Activated effector memory CD4-positive, alpha-beta T cell treated with anti-CD3 and anti-CD28 coated beads, Interleukin-2, amount 50 U/mL, for 16 hours (primary cell): ENCODE measurements at regions not wholly inside any gene's neighbourhood (a gene's known extent, or its start where the extent isn't known, plus 50 kb on each side); places are given as distances from the start of the nearest gene placed in this dataset.
A peak's percentile ranks its signal among the peaks of the same experiment; 100 is the strongest.

Experiments used
- DNase-seq: peaks from one replicate; pipeline ENCODE4 v3.0.0-alpha.2; 2020

DNA sequence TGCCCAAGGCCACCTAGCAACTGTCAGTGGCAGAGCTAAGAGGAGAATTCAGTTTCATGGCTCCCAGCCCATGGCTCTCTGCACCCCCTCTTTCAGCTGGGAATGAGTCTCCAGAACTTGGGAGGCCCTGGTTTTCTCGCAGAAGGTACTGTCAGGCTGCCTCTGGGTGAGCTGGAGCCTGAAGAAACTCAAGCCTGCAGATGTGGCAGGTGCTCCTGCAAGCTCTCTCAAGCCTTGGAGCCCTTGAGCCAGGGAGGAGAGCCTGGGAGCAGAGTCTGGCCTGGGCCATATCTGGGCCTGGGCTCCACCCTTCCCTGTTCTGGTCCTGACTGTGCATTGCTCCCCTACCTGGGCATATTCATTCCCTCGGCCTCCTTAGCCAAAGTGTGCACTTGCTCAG is 74.4 kb upstream of the TLE3 start:
- no peak for DNase-seq

DNA sequence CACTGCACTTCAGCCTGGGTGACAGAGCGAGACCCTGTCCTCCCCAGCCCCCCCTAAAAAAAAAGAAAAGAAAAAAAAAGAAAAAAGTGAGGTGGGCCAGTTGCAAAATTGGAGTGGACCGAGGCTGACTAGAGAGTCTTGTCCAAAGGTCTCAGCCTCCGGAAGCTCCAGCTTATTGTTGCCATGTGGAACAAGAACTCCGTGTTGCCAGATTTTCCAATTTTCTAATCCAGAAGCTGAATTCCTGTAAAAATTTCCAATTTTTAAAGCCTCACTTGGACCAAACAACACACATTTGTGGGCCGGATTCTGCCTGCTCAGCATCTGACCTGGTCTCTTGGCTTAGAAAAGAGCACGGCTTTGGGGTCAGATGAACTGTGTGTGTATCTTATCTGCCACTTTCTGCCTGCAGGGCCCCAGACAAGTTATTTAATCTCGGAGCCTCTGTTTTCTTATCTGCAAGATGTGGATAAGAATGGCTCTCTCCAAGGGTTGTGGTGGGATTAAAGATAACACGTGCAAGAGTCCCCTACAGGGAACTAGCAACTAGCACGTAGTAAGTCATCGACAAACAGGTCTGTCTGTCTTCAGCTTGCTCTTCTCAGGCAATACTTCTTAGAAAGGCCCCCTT is 73.7 kb upstream of the TLE3 start:
- DNase-seq, result no peak

DNA sequence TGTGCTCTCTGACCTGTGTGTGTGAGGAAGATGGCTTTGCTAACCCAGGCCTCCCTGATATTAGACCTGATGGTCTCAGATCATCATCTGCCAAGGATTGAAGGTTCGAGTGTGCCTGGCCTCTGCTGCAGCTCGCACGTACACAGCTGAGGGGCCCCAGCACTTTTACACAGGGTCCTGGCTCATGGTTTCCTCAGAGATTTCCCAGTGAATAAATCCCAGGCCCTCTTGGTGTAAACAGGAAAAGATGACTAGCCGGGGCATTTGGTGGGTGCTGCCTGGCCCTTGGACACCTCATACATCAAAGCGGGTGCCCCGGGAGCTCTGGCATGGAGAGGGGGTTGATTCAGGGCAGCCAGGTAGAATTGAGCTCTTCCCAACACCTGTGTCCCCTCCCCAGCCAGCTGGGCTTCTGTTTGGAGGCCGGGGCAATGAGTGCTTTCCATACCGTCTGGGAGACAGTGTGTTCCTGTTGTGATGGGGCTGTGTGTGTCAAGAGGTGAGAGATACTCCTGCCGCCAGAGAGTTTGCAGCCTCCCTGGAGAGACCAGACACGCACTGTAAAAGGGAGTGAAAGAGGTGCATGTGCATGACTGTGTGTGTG is 72.5 kb upstream of the TLE3 start:
- no peak for DNase-seq

DNA sequence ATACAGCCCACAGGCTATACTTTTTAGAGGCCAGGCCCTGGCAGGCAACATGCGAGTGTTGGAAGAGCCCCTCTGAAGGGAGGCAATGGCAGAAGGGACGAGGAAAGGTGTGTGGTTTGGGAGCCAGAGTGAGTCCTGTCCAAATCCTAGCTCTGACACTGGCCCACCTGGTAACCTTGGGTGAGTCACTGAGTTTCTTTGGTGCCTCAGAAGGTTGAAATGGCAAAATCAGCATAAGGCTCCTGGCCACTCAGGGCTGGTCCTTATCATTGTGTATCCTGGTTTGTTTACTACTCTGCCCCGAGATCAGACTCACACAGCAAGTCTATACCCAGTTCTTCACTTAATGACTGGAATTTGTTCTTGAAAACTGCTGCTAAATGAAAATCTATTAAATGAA is 71.4 kb upstream of the TLE3 start:
- DNase-seq, result no peak

DNA sequence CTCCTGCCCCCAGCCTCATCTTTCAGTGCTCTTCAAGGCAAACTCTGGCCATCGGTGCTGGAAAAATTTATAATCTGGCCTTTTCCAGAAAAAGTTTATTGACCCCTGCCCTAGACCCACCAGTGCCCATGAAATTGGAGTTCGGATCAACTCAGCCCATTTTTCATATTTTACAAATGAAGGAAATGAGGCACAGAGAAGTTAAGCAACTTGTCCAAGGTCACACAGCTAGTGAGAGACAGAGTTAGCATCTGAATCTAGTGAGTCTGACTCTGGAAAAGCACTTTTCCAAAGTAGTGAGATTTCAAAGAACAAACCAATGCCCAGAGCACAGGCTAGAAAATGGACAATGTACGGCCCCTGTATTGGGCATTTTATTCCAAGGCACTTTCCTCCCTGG is 69.4 kb upstream of the TLE3 start:
- no peak for DNase-seq

DNA sequence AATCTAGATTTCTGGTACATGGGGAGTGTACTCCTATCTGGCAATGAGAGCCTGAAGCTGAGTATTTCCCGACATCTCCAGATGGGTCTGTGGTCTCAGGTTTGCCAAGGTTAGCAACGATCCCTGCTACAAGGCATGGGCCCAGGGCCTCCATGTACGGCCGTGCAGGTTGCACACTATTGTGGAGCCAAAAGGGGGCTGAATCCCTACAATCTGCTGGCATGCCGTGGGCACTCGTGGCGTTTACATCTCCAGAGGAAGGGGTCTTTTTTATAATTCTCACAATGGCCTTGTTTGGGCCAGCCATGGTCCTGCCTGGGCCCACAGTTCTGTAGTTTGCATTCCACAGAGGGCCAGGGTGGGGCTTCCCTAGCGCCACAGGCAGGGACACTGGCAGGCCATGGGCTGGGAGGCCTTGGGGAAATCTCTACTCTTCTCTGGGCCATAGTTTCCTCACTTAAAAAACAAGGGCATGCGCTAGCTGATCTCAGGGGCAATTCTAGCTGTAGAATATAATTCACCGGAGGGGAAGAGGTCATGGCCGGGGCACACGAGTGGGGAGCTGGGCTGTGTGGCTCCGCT is 68.9 kb upstream of the TLE3 start:
- no peak for DNase-seq

DNA sequence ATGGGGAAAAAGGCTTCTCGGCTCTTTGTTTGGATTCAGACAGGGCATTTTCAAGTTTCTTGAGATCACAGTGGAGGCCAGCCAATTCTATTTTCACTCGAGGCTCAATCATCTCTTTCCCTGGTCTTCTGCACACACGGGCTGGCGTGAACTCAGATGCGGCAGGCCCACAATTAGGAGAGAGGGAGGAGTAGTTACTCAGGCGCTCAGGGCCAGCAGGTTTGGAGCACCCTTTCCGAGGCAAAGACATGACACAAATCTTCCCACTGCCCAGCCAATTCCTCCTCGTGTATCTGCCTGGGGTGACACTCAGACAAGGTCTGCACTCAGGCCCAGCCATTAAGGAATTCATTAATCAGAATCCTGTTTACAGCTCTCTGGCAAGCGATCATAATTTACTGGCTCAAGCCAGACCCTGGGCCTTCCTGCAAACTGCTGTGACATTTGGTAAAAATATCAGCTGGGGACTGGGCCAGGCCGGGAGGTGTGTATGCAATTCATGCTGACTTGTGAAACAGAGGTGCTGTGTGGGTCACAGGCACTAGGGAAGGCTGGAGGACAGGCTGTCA is 68.1 kb upstream of the TLE3 start:
- no peak for DNase-seq

DNA sequence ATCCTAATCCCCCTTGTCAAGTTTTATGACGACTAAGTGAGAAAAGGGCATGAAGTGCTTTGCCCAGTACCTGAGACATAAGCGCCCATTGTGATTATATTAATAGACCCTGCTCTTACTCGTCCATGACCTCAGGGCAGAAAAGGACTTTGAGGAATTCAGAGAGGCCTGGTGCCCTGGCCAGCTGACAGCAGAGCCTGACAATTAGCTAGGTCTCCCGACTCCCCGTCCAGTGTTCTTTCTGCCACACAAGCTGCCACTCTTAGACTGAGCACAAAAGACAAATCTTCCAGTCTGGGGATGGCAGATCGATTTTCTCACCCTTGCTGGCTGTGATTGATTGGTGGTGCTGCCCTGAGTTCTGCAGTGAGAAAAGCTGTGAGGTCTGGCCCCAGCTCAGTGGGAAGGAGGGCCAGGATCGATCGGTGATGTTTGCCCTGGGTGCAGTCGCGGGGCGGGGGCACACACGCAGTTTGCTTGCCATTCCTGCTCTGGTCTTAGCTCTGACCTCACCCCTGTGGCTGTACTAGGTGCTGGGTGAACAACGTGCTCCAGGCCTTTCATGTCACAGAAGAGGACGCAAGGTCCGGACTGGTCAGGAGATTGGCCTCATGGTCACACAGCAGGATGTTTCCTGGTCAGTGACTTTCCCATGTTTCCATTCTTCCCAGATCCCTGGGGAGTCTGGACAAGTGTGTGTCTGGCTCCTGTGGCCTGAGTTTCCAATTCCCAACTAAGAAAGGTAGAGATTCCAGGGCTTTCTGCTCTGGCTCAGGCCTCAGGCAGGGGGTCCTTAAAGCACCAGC is 67.4 kb upstream of the TLE3 start:
- no peak for DNase-seq

DNA sequence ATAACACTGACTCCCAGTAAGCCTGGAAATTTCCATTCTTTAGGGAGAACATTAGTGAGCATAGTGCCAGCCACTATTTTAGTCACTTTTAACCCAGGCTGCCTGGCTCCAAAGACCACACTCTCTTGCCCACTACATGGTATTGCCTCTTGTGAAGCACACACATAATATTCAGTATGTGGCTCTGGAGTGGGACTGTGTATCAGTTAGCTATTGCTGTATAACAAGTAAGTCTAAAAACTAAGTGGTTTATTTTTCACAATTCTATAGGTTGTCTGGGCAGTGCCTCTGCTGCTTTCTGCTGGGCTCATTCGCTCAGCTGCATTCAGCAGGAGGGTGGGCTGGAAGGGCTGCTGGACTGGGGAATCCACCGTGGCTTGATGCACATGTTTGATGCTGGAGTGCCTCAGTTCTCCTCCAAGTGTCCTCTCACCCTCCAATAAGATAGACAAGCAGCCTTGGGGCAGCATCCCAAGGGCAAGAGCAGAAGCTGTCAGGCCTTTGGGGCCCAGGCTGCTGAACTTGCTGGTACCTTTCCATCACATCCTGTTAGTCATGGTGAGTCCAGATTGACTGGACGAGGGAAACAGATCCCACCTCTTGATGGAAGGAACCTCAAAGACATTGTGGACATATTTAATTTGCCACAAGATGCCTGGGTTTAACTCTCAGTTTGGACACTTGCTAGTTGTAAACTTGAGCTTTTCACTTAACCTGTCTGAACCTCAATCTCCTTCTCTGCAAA is 66.6 kb upstream of the TLE3 start:
- DNase-seq, result no peak

DNA sequence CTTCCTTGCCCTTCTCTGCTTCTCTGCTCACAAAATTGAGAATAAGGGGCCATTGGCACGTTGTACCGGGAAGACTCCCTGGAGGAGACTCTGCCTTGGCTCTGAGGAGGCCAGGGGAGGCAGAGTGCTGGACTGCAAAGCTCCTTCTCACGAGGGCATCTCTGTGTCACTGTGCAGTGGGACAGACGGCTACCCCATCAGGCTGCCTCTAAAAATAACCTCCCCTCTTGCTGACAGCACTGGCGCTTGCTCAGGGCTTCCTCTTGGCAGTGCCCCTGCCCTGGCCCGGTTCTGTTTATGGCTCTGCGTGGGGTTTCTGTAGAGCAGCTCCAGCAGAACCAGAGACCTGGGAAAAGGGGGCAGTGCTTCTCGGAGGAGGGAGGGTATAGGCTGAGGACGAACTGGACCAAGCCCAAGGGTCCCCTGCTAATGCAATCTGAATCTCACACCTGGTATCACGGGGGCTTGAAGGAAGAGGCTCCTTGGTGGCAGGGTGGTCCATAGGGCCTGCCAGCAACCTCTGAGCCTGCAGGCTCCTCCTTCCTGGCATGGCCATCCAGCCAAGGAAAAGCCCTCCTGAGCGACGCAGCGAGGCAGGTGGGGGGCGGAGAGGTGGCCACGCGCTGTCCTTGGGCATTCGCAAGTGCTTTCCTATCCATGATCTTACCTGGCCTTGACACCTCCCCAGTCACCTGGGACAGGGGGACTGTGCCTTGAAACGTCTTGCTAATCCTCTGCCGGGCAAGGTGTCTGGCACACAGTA is 63.3 kb upstream of the TLE3 start:
- no peak for DNase-seq

DNA sequence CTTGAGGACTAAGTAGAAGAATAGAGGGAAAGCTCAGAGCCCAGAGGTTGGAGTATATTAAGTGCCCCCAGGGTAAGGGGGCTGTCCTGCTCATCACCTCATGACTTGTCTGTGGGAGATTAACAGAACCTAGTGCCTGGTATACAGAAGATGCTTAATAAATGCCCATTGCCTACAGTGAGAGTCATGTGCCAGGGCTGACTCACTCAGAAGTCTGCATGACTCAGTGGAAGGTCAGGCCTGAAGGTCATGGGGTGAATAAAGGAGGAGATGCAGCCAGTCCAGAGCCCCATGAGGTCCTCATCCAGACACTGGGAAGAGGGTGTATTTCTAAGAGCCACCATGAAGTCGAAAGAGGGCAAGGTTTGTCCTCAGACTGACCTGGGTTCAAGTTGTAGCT is 62.5 kb upstream of the TLE3 start:
- no peak for DNase-seq

DNA sequence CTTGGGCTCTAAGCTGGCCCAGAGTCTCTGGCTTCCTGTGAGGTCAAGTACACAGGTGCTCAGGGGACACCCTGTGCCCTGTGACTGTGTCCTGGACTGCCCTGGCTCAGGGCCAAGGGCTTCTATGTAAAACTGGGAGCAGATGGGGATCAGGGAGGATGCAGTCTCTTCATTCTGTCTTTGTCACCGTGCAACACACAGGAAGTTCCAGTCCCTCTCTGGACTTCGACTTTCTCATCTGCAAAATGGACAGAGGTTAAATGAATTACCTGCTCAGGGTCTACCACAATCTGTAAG is 61.9 kb upstream of the TLE3 start:
- DNase-seq, result no peak

DNA sequence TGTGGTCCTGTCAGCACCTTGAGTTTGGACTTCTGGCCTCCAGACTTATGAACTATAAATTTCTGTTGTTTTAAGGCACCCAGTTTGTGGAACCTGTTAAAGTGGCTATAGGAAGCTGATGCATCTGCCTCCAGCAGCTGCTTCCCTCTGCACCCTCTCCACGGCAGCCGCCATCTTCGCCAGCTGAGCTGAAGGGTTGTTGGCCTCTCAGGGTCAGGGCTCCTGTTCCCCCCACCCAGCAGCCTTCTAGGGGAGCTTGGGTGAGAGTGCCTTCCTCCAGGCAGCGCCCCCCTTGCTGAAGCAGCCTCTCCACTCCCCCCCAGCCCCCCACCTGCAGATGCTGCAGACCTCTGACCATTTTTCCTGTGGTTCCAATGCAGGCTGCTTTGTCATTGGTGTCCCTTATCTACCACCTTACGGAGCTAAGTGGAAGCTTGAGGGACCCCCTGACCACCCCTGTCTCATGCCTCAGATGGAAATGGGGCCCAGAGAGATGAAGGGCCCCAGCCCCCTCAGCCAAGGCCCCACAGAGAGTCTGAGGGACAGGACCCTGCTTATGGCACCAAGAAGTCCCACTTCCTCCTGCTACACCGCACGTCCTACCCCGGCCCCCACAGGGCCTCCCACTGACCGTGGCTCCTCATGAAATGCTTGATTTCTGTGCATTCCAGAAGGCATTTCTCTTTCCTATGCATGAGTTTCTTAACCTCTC is 61.4 kb upstream of the TLE3 start:
- DNase-seq, result no peak

DNA sequence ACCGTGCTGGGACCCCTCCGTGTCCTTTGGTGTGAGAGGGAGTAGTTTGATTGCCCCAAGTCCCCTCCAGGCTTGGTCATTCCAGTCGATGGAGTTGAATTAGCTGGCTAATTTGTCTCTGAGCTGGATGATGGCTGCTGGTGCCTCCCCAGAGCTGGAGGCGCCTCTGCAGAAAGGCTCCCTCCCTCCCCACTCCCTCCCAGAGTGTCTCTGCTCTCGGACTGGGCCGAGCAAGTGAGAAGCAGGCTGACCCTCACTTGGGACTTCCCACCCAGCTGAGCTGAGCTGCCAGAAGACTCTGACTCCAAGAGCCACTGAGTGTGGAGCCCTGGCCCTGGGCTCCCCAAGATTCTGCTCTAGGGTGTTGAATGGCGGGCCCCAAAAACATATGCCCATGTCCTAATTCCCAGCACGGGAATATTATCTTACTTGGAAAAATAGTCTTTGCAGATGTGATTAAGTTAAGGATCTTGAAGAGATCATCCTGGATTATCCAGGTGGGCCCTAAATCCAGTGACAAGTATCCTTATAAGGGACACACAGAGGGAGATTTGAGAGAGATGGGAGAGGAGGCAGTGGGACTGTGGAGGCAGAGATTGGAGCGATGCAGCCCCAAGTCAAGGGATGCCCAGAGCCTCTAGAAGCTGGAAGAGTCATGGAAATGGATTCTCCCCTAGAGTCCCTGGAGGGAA is 60.7 kb upstream of the TLE3 start:
- DNase-seq, result no peak

DNA sequence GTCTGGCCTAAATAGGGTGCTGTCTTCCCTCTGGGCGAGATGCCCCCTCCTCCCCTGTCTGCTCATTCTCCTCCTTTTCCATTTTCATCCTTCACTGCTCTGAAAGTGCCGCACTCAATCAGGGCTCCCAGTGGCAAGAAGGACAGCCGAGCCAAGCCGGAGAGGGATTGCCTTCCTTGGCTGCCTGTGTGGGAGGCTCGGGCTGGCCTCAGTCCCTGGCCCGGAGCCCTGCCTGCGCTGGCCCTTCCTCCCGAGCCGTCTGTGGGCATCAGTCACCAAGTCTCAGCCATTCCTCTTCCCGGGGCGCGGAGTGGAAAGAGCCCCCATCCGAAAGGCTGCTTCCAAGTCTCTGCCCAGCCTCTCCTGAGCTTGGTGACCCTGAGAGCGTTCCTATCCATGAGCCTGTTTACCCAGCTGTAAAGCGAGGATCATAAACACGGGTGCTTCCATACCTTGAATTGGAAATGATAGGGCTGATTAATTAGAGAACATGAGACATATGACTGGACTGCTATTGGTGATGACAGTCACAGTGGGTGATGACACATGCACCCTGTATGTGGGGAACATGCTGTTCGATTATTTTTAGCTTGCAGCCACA is 59.1 kb upstream of the TLE3 start:
- DNase-seq, result no peak

DNA sequence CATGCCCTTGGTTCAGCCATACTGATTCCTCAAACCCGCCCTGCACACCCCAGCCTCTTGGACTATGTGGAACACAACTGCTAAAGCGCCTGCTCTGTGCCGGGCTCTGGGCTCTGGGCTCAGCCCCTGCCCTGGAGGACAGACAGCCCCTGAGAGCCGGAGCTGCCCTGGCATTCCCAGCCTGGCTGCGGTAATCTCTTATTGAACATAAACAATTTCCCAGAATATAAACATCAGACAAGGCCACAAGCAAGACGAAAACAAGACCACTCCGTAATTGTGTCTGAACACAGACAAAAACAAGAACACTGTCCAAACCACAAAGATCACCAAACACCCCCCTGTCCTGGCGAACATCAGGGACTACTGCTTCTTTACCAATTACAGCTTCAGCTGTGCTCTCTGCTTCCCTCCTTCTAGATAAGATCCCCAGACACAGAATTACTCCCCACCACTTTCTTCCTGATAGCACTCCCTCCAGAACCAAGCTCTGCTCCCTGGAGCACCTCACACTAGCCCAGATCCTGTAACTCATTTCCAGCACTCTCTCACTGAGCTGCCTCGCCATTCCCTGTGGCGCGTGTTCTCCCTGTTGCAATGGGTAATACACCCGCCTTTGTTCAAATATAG is 57.1 kb upstream of the TLE3 start:
- DNase-seq, result no peak

DNA sequence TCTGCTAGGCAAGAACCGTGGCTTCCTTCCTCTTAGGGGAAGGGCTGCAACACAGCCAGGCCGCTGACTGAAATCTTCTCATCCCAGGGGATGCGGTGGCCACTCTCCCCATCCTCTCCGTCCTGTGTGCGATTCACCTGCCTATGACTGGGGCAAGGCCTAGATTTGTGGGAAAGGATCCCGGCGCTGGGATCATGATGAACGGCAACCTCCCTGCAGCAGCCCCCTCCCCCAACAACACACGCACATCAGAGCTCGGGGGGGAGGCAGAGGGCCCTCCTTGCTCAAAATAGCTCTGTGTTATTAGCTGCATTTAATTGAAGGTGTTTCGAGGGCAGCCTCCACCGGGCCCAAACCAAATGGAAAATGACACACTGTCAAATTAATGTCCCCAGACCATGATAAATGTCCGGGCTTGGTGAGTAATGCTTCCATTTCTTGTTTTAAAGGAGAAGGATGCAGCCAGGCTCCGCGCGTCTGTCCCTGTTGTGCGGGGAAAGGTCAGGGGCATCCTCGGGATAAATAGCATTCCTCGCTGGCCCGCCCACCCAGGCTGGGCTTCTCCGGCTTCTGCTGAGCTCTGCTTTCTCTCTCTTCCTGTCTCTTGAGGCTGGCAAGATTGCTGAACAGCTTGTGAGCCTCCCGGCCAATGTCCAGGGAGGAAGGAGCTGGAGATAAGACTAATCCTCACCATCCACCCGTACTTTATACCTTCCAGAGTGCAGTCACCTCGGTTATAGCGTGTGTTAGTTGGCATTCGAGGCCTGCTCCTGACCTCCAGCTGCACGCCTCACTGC is 56.4 kb upstream of the TLE3 start:
- peak; percentile 41 for DNase-seq

DNA sequence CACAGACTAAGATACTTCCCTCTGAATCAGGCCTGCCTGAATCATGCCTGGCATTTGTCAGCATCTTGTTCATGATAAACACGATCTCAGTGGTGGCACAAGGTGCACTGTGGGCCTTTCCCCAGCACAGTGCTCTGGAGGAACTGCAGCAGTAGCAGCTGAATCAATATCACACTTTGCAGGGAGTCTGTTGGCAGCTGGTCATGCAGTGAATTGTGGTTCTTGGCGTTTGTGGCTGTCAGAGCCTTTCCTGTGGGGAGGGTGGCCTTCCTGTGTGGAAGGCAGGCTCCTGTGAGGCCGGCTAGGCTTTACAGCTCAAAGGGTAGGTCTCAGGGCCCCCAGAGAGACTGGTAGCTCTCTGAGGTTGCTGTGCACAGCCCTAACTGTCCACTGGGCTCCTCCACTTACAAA is 54.4 kb upstream of the TLE3 start:
- DNase-seq, result no peak

DNA sequence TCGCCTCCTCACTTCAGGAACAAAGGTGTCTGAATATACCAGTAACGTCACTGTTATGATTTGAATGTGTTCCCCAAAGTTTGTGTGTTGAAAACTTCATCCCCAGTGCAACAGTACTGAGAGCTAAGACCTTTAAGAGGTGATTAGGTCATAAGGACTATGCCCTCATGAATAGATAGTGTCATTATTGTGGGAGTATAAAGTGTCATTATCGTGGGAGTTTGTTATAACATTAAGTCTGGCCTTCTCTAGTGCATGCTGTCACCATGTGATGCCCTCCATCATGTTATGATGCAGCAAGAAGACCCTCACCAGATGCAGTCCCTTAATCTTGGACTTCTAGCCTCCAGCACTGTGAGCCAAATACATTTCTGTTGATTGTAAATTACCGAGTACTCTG is 53.7 kb upstream of the TLE3 start:
- no peak for DNase-seq
